Mesendoderm (in vitro differentiated cells): ENCODE measurements at regions not wholly inside any gene's neighbourhood (a gene's known extent, or its start where the extent isn't known, plus 50 kb on each side); places are given as distances from the start of the nearest gene placed in this dataset.

Experiments
- DNase-seq: peaks from one replicate; pipeline ENCODE4 v3.0.0; 2013
- H2AK5ac ChIP-seq: 2 replicates; pipeline ENCODE4 v1.6.1; 2013; ENCODE audit warnings: low read length, inconsistent platforms
- H2BK120ac ChIP-seq: 2 replicates; pipeline ENCODE4 v1.6.1; 2013; ENCODE audit warnings: low read depth, mild to moderate bottlenecking, low read length, moderate library complexity, mixed read lengths
- H2BK15ac ChIP-seq: replicated peaks from 2 replicates; pipeline ENCODE4 v1.6.1; 2013; ENCODE audit warnings: low read depth, mild to moderate bottlenecking, moderate library complexity
- H2BK5ac ChIP-seq: 2 replicates; pipeline ENCODE4 v1.6.1; 2013; ENCODE audit warnings: low read length, inconsistent platforms
- H3K18ac ChIP-seq: 2 replicates; pipeline ENCODE4 v1.6.1; 2013; ENCODE audit warnings: mild to moderate bottlenecking, low read length, mixed read lengths
- H3K23ac ChIP-seq: one replicate; pipeline ENCODE4 v1.6.1; 2013; ENCODE audit warnings: low read length
- H3K27ac ChIP-seq: 2 replicates; pipeline ENCODE4 v1.5.1; 2013; ENCODE audit warnings: low read depth, mild to moderate bottlenecking, inconsistent platforms, low read length, moderate library complexity
- H3K27me3 ChIP-seq: 2 replicates; pipeline ENCODE4 v1.6.1; 2013; ENCODE audit warnings: low read length, control low read depth, mild to moderate bottlenecking, inconsistent platforms; ENCODE audit not compliant: insufficient read depth, poor library complexity
- H3K36me3 ChIP-seq: 2 replicates; pipeline ENCODE4 v1.6.1; 2013; ENCODE audit warnings: low read length, inconsistent platforms; ENCODE audit not compliant: control insufficient read depth, insufficient read depth
- H3K4ac ChIP-seq: one replicate; pipeline ENCODE4 v1.6.1; 2013; ENCODE audit warnings: low read depth, mild to moderate bottlenecking, low read length, moderate library complexity
- H3K4me1 ChIP-seq: 2 replicates; pipeline ENCODE4 v1.6.1; 2013; ENCODE audit warnings: low read depth, low read length, inconsistent platforms; ENCODE audit not compliant: control insufficient read depth
- H3K4me2 ChIP-seq: 2 replicates; pipeline ENCODE4 v1.6.1; 2013; ENCODE audit warnings: low read length
- H3K4me3 ChIP-seq: 2 replicates; pipeline ENCODE4 v1.5.1; 2013; ENCODE audit warnings: mild to moderate bottlenecking, low read length
- H3K56ac ChIP-seq: one replicate; pipeline ENCODE4 v1.6.1; 2013; ENCODE audit warnings: low read length
- H3K79me1 ChIP-seq: 2 replicates; pipeline ENCODE4 v1.6.1; 2013; ENCODE audit warnings: low read length, inconsistent platforms
- H3K79me2 ChIP-seq: 2 replicates; pipeline ENCODE4 v1.6.1; 2013; ENCODE audit warnings: mild to moderate bottlenecking, low read length; ENCODE audit not compliant: control insufficient read depth, insufficient read depth
- H3K9ac ChIP-seq: 2 replicates; pipeline ENCODE4 v1.6.1; 2013; ENCODE audit warnings: low read length, inconsistent platforms
- H4K5ac ChIP-seq: one replicate; pipeline ENCODE4 v1.6.1; 2013; ENCODE audit warnings: low read length
- H4K8ac ChIP-seq: one replicate; pipeline ENCODE4 v1.6.1; 2013; ENCODE audit warnings: low read depth, mild to moderate bottlenecking, control low read depth, low read length, moderate library complexity
- WGBS: extraction: QIAGEN DNeasy Blood & Tissue Kit; methylation state at CpG from one replicate; pipeline ENCODE4 v1.1.7; 2013; ENCODE audit warnings: low lambda C conversion rate, missing lambda C conversion rate; ENCODE audit not compliant: insufficient coverage; ENCODE audit errors: extremely low coverage; 5-methylcytosine and 5-hydroxymethylcytosine counted together

GRCh38 chr4:160143574-160143973, 1040.7 kb downstream of the RAPGEF2 start:
- Histone ChIP-seq H3K9ac (no peak overlapping the region), H2BK15ac (no peak overlapping the region), H4K8ac (no peak overlapping the region), H3K79me2 (no peaks in the 10 kb centered on the region), H2BK5ac (no peak overlapping the region), H3K79me1 (no peaks in the 10 kb centered on the region), H3K4ac (no peak overlapping the region), H3K18ac (no peak overlapping the region), H3K4me2 (no peak overlapping the region), H2AK5ac (no peak overlapping the region), H3K27ac (no peak overlapping the region), H4K5ac (no peak overlapping the region), H3K36me3 (no peaks in the 10 kb centered on the region), H2BK120ac (no peak overlapping the region), H3K4me3 (no peak overlapping the region), H3K56ac (no peak overlapping the region), H3K23ac (no peak overlapping the region), H3K4me1 (no peaks in the 10 kb centered on the region), H3K27me3 (no peaks in the 10 kb centered on the region)
- no CpG with 5 or more reads among the region's 3 CpGs for WGBS
- no peak for DNase-seq

GRCh38 chr4:160159457-160159856, 1056.6 kb downstream of the RAPGEF2 start:
- H3K9ac ChIP-seq, result no peak overlapping the region
- no peak overlapping the region for H4K5ac ChIP-seq
- no peak for DNase-seq
- H3K4me1 ChIP-seq, result no peaks in the 10 kb centered on the region
- H4K8ac ChIP-seq, result no peak overlapping the region
- no peaks in the 10 kb centered on the region for H3K79me1 ChIP-seq
- H3K4me3 ChIP-seq, result no peak overlapping the region
- H3K27me3 ChIP-seq, result no peaks in the 10 kb centered on the region
- no peak overlapping the region for H3K4ac ChIP-seq
- no peak overlapping the region for H3K23ac ChIP-seq
- H3K79me2 ChIP-seq, result no peaks in the 10 kb centered on the region
- no peak overlapping the region for H3K56ac ChIP-seq
- no peak overlapping the region for H3K18ac ChIP-seq
- no peak overlapping the region for H2BK5ac ChIP-seq
- no CpG with 5 or more reads among the region's 15 CpGs for WGBS
- no peaks in the 10 kb centered on the region for H3K36me3 ChIP-seq
- no peak overlapping the region for H2BK15ac ChIP-seq
- H3K27ac ChIP-seq, result no peak overlapping the region
- no peak overlapping the region for H3K4me2 ChIP-seq
- H2BK120ac ChIP-seq, result no peak overlapping the region
- H2AK5ac ChIP-seq, result no peak overlapping the region

- no peaks in the 10 kb centered on the region for H3K4me1 ChIP-seq
- no peak overlapping the region for H3K56ac ChIP-seq
- H3K27me3 ChIP-seq, result no peaks in the 10 kb centered on the region
- H3K36me3 ChIP-seq, result no peaks in the 10 kb centered on the region
- no peak overlapping the region for H2BK15ac ChIP-seq
- no peak overlapping the region for H2AK5ac ChIP-seq
- no peak overlapping the region for H3K4me3 ChIP-seq
- H3K23ac ChIP-seq, result no peak overlapping the region
- DNase-seq, result no peak
- no peaks in the 10 kb centered on the region for H3K79me2 ChIP-seq
- no peak overlapping the region for H3K18ac ChIP-seq
- no peaks in the 10 kb centered on the region for H3K79me1 ChIP-seq
- no peak overlapping the region for H4K5ac ChIP-seq
- H3K9ac ChIP-seq, result no peak overlapping the region
- H3K27ac ChIP-seq, result no peak overlapping the region
- H4K8ac ChIP-seq, result no peak overlapping the region
- H2BK120ac ChIP-seq, result no peak overlapping the region
- H3K4me2 ChIP-seq, result no peak overlapping the region
- no peak overlapping the region for H2BK5ac ChIP-seq
- H3K4ac ChIP-seq, result no peak overlapping the region
- no CpG with 5 or more reads among the region's 1 CpG for WGBS
Observed at GRCh38 chr4:160161026-160161425, 1058.1 kb downstream of the RAPGEF2 start.

- H3K4ac ChIP-seq, result no peak overlapping the region
- no peak overlapping the region for H3K9ac ChIP-seq
- no peaks in the 10 kb centered on the region for H3K79me1 ChIP-seq
- H3K79me2 ChIP-seq, result no peaks in the 10 kb centered on the region
- H3K56ac ChIP-seq, result no peak overlapping the region
- no peak overlapping the region for H2BK120ac ChIP-seq
- peak; percentile 49 for DNase-seq
- H3K4me2 ChIP-seq, result no peak overlapping the region
- no peak overlapping the region for H2BK5ac ChIP-seq
- no peak overlapping the region for H3K18ac ChIP-seq
- H4K8ac ChIP-seq, result no peak overlapping the region
- H2BK15ac ChIP-seq, result no peak overlapping the region
- H4K5ac ChIP-seq, result no peak overlapping the region
- no peak overlapping the region for H3K4me3 ChIP-seq
- no peak overlapping the region for H3K27ac ChIP-seq
- H3K36me3 ChIP-seq, result no peaks in the 10 kb centered on the region
- no peak overlapping the region for H3K23ac ChIP-seq
- no peak overlapping the region for H2AK5ac ChIP-seq
- H3K27me3 ChIP-seq, result no peaks in the 10 kb centered on the region
- no peaks in the 10 kb centered on the region for H3K4me1 ChIP-seq
- WGBS, result no CpG with 5 or more reads among the region's 8 CpGs
Observed at GRCh38 chr4:160175064-160175643, 1072.3 kb downstream of the RAPGEF2 start.

- no CpG with 5 or more reads among the region's 2 CpGs for WGBS
Observed at GRCh38 chr4:160180211-160180610, 1077.3 kb downstream of the RAPGEF2 start.

GRCh38 chr4:160182727-160183126, 1079.8 kb downstream of the RAPGEF2 start:
- no peaks in the 10 kb centered on the region for H3K36me3 ChIP-seq
- H3K9ac ChIP-seq, result no peak overlapping the region
- no peak overlapping the region for H3K4me2 ChIP-seq
- no peak overlapping the region for H3K27ac ChIP-seq
- DNase-seq, result no peak
- H3K79me1 ChIP-seq, result no peaks in the 10 kb centered on the region
- no peak overlapping the region for H2BK120ac ChIP-seq
- H3K79me2 ChIP-seq, result no peaks in the 10 kb centered on the region
- no peaks in the 10 kb centered on the region for H3K27me3 ChIP-seq
- no peak overlapping the region for H3K23ac ChIP-seq
- no peak overlapping the region for H4K8ac ChIP-seq
- H3K4me3 ChIP-seq, result no peak overlapping the region
- H3K4ac ChIP-seq, result no peak overlapping the region
- H3K4me1 ChIP-seq, result no peaks in the 10 kb centered on the region
- no peak overlapping the region for H2AK5ac ChIP-seq
- no peak overlapping the region for H4K5ac ChIP-seq
- no CpG with 5 or more reads among the region's 2 CpGs for WGBS
- H2BK5ac ChIP-seq, result no peak overlapping the region
- no peak overlapping the region for H3K56ac ChIP-seq
- no peak overlapping the region for H2BK15ac ChIP-seq
- H3K18ac ChIP-seq, result no peak overlapping the region

More at GRCh38 chr4:160180211-160180610, 1077.3 kb downstream of the RAPGEF2 start:
- no peak overlapping the region for H2AK5ac ChIP-seq
- no peak overlapping the region for H3K4ac ChIP-seq
- H3K56ac ChIP-seq, result no peak overlapping the region
- H4K5ac ChIP-seq, result no peak overlapping the region
- H4K8ac ChIP-seq, result no peak overlapping the region
- no peaks in the 10 kb centered on the region for H3K79me2 ChIP-seq
- H3K36me3 ChIP-seq, result no peaks in the 10 kb centered on the region
- H3K9ac ChIP-seq, result no peak overlapping the region
- peak; percentile 5 for DNase-seq
- H3K23ac ChIP-seq, result no peak overlapping the region
- H3K27ac ChIP-seq, result no peak overlapping the region
- no peak overlapping the region for H3K18ac ChIP-seq
- H2BK5ac ChIP-seq, result no peak overlapping the region
- no peak overlapping the region for H3K4me2 ChIP-seq
- no peak overlapping the region for H3K4me3 ChIP-seq
- H2BK120ac ChIP-seq, result no peak overlapping the region
- H3K79me1 ChIP-seq, result no peaks in the 10 kb centered on the region
- no peak overlapping the region for H2BK15ac ChIP-seq
- no peaks in the 10 kb centered on the region for H3K4me1 ChIP-seq
- H3K27me3 ChIP-seq, result no peaks in the 10 kb centered on the region
